Stimulated activated CD4-positive, alpha-beta T cell treated with anti-CD3 and anti-CD28 coated beads, TNF-alpha, amount 100 ng/mL, for 4 hours (primary cell): ENCODE measurements at regions not wholly inside any gene's neighbourhood (a gene's known extent, or its start where the extent isn't known, plus 50 kb on each side); places are given as distances from the start of the nearest gene placed in this dataset.
"Not testable (repeated sequence)": the region's sequence is repeated elsewhere in the genome, so short reads cannot be mapped to it uniquely, and the experiment has no call there.

Source experiments
- DNase-seq, 3 experiments: peaks; one replicate each; pipeline ENCODE4 v3.0.0-alpha.2; 2020; ENCODE audit warnings: low read depth in 3 of 3

- peak; percentile 5 to 14 (median 9) for DNase-seq
These were observed 310.9 kb downstream of the ZNF536 start for GRCh38 chr19:30682999-30683536.

DNA sequence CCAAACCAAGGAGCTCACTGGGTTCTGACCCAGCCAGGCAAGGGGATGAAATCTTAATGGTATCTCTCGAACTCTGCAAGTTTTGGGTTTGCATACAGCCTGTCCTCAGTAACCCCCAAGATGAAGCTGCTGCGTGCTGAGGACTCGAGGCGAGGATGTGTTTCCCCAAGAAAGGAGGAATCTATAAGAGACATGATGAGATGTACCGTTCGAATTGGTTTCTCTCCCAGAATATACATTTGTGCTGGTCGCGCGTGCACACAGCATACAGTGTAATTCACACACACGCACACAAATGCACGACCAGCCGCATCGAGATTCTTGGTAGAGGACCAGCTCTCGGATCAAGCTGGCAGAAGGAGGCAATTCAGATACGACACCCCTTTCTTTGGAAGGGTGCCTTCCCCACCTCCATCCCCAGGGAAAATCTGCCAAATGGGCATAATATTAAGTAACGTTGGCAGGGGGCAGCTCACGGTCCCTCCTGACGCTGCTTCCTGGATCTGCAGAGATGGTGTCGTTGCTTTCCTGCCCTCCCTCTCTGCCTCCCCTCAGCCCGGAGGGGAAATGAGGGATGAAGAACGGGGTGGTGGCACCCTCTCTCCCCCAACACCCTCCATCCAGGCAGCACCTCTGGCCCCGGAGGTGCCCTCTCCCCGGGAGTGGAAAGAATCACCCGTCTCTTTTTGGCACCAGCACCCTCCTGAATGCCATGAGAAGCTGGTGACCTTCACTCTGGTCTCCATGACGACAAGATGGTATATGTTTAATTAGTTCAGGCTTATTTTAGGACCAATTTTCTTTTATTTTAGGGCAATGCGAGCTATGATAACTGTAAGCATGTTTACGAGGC, 310.2 kb downstream of the ZNF536 start:
- DNase-seq = no peak

GRCh38 chr19:30681162-30682100, 309.2 kb downstream of the ZNF536 start:
- no peak for DNase-seq

DNA sequence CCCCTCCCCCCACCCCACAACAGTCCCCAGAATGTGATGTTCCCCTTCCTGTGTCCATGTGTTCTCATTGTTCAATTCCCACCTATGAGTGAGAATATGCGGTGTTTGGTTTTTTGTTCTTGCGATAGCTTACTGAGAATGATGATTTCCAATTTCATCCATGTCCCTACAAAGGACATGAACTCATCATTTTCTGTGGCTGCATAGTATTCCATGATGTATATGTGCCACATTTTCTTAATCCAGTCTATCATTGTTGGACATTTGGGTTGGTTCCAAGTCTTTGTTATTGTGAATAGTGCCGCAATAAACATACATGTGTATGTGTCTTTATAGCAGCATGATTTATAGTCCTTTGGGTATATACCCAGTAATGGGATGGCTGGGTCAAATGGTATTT, 308.2 kb downstream of the ZNF536 start:
- not testable (repeated sequence) for DNase-seq

- DNase-seq = no peak
These were observed 307.6 kb downstream of the ZNF536 start for GRCh38 chr19:30679789-30680188.

DNA sequence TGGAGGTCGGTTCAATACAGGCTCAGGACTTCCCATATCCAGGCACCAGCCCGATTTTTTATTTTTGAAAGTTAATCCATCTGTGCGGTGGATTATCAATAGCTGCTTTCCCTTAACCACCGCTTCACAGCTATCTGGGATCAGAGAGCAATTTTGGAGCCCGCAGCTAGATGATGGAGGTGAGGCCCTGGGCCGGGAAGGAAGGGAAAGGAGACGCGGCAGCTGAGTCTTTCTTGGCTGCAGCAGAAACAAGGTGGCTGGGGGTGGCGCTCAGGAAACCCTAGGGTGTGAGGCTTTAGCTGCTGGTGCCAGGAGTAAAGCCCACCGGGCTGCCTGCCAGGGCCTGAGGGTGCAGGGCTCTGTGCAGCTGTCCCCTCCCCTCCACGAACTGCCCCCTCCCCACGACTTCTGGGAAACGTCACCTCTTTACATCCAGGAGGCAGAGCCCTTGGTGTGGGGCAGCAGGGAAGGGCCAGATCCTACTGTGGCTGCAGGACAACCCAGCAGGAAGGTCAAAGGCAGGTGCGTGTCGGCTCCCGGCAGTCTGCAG, 307.0 kb downstream of the ZNF536 start:
- no peak for DNase-seq

GRCh38 chr19:30678168-30678567, 306.0 kb downstream of the ZNF536 start:
- DNase-seq = no peak

- no peak for DNase-seq
These were observed 305.5 kb downstream of the ZNF536 start for GRCh38 chr19:30677702-30678101.

GRCh38 chr19:30676990-30677679, 305.0 kb downstream of the ZNF536 start:
- DNase-seq = no peak

DNA sequence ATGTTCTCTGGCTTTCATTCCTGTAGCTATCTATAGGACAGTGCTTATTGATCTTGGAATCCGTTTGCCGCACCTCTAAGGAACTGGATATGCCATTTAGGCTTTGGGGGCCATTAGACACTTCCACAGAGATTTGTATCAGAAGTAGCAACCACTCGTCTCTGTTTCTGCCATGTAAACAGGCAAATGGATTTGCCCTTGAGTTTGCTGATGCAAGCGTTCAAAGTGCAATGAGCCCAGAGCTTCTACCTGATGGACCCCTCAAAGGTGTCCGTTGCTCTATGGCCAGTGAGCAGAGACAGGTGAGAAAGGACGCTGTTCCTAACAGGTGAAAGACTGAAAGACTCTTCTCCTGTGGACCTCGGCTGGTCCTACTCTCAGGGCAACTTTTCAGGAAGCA, 302.9 kb downstream of the ZNF536 start:
- DNase-seq = no peak

- no peak for DNase-seq
These were observed 302.5 kb downstream of the ZNF536 start for GRCh38 chr19:30674656-30675055.

GRCh38 chr19:30673336-30673735, 301.2 kb downstream of the ZNF536 start:
- DNase-seq = no peak

DNA sequence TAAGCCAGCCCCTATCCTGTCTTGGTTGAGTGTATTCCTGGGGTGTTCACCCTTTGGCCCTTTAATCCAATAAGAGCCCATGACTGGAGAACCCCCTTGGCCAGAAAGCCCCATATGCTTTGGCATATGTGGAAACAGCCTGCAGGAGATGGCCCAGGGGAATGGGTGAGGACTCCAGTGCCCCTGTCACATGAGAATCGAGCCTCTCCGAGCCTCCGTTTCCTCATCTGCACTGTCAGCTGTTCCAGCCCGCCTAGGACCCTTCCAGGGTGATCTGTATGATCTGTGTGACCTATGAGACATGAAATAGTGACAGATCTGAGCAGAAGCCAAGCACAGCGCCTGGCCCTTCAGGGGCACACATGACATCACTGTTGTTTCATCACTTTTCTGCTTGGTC, 300.7 kb downstream of the ZNF536 start:
- no peak for DNase-seq

GRCh38 chr19:30671622-30672051, 299.5 kb downstream of the ZNF536 start:
- no peak for DNase-seq

GRCh38 chr19:30671367-30671619, 299.1 kb downstream of the ZNF536 start:
- DNase-seq = no peak

DNA sequence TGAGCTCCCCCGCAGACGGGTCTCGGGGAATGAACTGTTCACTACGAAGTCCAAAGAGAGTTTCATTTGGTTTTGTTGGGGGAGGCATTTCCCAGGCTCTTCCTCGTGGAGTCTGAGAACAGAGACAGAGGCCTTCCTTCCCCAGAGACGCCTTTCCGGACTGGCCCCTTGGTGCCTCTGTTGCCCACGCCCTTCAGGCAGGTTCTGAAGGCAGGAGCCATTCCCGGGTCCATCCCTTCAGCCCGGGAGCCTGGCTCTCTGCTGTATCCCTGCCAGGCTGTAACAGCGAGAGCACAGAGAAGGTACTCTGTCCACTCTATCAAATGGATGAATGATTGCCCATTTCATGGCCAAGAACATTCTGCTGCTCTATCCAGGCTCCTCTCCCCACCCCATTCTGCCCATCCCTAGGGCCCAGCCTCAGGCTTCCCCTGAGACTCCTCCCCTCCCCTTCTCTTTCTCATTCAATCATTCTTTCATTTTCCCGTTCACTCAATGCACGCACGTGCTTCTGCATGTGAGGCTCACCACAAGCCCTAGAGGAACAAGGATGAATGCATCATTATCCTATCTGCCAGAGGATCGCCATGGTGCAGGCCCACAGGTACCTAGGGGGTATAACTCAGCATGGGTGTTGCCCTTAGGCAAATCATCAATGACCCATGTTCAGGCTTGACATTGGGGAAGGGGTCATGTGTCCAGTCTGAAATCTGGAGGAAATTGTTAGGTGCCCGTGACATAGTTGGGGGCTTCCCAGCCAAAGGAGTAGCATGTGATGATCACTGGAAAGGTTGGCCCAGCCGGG, 298.6 kb downstream of the ZNF536 start:
- no peak for DNase-seq

GRCh38 chr19:30670011-30670329, 297.8 kb downstream of the ZNF536 start:
- DNase-seq = no peak

DNA sequence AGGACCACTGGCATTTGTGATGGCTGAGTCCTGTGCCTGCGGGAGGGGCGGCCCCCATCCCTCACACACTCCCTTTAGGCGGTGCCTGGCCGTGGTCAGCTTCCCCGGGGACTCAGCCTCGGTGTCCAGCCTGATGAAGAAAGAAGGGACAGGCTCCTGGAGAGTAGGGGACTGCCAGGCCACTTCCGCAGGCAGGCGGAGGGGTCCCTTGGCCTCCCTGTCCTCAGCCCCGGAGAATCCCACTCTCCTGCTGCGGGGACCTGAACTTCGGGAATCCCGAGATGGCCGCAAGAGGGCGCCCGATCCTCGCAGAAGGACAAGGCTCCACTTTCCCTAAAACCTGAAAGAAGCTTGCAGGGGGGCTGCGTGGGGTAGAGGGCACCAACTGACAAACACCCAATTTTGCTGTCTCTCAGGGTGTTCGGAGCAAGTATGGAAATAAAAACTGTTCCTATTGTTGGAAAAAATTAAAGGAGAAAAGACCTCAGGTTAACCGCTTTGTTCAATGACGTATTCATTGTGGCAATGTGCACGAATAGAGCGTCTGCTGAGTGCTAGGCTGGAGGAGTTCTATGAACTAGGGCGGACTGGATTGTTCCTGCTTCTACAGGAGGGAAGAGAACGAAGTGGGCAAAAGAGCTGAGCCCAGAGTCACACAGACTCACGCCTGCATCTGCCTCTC, 297.3 kb downstream of the ZNF536 start:
- peak in 2 of 3 experiments; percentile 11 to 30 for DNase-seq

DNA sequence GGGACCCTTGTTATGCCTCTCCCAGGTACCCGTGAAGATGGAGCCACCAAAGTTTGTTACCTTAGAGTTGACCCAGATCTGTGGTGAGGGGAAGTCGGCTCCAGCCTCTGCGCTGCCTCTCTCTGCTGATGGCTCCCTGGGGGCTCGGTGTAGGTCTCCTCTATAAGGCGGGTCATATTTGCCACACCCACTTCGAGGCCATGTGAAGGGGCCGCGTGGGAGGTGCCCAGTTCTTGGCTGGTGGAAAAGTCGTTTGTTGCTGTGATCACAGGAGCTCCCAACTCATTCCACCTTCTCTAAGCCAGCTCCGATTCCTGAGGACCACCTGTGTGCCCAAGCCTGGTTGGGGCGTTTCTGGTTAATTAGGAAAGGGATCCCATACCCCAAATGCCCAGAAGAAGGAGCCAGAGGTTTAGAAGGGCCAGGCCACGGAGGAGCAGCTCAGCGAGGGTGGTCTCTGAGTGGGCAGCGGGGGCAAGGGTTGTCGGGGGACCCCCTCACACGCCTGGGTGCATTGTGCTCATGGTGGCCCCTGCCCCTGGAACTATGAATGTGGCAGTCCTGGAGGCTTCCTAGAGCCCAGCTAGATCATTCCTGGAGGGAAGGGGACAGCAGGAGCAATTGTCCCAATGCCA, 296.5 kb downstream of the ZNF536 start:
- no peak for DNase-seq

GRCh38 chr19:30667746-30668145, 295.6 kb downstream of the ZNF536 start:
- no peak for DNase-seq
